ENCODE measurements at regions not wholly inside any gene's neighbourhood (a gene's known extent, or its start where the extent isn't known, plus 50 kb on each side); places are given as distances from the start of the nearest gene placed in this dataset.

DNA sequence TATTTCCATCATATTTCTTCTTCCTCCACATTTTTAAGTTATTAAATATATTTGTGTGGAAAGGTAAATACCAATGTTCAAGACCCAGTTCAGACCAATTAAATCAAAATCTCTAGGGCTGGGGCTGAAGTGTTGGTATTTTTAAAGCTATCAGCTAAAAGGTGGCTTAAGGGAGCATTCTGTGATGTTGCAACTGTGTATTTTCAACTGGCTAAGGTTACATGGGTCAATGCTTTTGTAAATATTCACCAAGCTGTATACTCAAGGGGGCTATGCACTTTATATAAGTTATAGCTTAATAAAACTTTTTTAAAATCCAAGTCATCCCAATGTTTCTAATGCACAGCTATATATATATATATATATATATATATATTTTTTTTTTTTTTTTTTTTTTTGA, 316.9 kb upstream of the GRM3 start:
- Histone ChIP-seq H3K4me3 (replicated peaks in 1 of 2; ENCODE audit: low read depth in 1 of 2, low read length in 2 of 2) (no peak overlapping the region), H3K4me2 (ENCODE audit: low read length) (no peak overlapping the region), H3K4me1 (ENCODE audit: control insufficient read depth in 1 of 2, insufficient read depth in 2 of 2, low read length in 2 of 2) (no peaks in the 10 kb centered on the region), H3K27ac (ENCODE audit: low read depth, low read length) (no peak overlapping the region), H4K20me1 (ENCODE audit: insufficient read depth) (no peaks in the 10 kb centered on the region), H2AFZ (ENCODE audit: low read depth, low read length, poor library complexity, severe bottlenecking) (no peak overlapping the region), H3K79me2 (ENCODE audit: insufficient read depth, low read length) (no peaks in the 10 kb centered on the region), H3K9me3 (ENCODE audit: control insufficient read depth in 1 of 2, insufficient read depth in 1 of 2, low read depth in 1 of 2, low read length in 2 of 2) (no peaks in the 10 kb centered on the region), H3K9me2 (ENCODE audit: insufficient read depth) (peaks cover 4% of the 10 kb centered on the region), H3K27me3 (ENCODE audit: insufficient read depth, low read length) (no peaks in the 10 kb centered on the region), H3K9ac (ENCODE audit: low read length) (no peak overlapping the region), H3K36me3 (ENCODE audit: control insufficient read depth in 1 of 2, insufficient read depth in 2 of 2, low read length in 2 of 2) (no peaks in the 10 kb centered on the region)
- intact Hi-C loops (cut with micrococcal nuclease) = loop anchor here (10.0 kb wide), 1 partner anchor 48 kb away; no protein-coding TSS in a partner anchor
- TF ChIP-seq CEBPB (IDR thresholded peaks at IDR 0.05; ENCODE audit: low read depth) (no peak), EGR1 (IDR thresholded peaks at IDR 0.05; ENCODE audit: low read depth) (no peak), YY1 (IDR thresholded peaks at IDR 0.05; ENCODE audit: extremely low read depth, insufficient replicate concordance, low read depth, low read length) (no peak), CBX3 (IDR thresholded peaks at IDR 0.05; ENCODE audit: low read depth) (no peak), SIN3A (IDR thresholded peaks at IDR 0.05; ENCODE audit: low read depth) (no peak), TCF7L2 (IDR thresholded peaks at IDR 0.05; ENCODE audit: borderline replicate concordance, extremely low read depth, insufficient read depth, insufficient read length) (no peak), ZNF274 (IDR thresholded peaks at IDR 0.05; ENCODE audit: low read depth, low read length) (no peak), ZFX (IDR thresholded peaks at IDR 0.05) (no peak), SP1 (IDR thresholded peaks at IDR 0.05; ENCODE audit: low read depth) (no peak), ELF1 (IDR thresholded peaks at IDR 0.05; ENCODE audit: borderline replicate concordance, low read depth) (no peak), EZH2 (IDR thresholded peaks at IDR 0.05) (no peak), JUND (IDR thresholded peaks at IDR 0.05) (no peak), SRF (IDR thresholded peaks at IDR 0.05; ENCODE audit: low read depth) (no peak), EZH2phosphoT487 (IDR thresholded peaks at IDR 0.05; ENCODE audit: borderline replicate concordance) (no peak)
- TF ChIP-seq, protein P1, sequence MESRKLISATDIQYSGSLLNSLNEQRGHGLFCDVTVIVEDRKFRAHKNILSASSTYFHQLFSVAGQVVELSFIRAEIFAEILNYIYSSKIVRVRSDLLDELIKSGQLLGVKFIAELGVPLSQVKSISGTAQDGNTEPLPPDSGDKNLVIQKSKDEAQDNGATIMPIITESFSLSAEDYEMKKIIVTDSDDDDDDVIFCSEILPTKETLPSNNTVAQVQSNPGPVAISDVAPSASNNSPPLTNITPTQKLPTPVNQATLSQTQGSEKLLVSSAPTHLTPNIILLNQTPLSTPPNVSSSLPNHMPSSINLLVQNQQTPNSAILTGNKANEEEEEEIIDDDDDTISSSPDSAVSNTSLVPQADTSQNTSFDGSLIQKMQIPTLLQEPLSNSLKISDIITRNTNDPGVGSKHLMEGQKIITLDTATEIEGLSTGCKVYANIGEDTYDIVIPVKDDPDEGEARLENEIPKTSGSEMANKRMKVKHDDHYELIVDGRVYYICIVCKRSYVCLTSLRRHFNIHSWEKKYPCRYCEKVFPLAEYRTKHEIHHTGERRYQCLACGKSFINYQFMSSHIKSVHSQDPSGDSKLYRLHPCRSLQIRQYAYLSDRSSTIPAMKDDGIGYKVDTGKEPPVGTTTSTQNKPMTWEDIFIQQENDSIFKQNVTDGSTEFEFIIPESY (IDR thresholded peaks at IDR 0.05; ENCODE audit: extremely low read depth, insufficient replicate concordance, low read length) = no peak
- TF ChIP-seq, protein P2, sequence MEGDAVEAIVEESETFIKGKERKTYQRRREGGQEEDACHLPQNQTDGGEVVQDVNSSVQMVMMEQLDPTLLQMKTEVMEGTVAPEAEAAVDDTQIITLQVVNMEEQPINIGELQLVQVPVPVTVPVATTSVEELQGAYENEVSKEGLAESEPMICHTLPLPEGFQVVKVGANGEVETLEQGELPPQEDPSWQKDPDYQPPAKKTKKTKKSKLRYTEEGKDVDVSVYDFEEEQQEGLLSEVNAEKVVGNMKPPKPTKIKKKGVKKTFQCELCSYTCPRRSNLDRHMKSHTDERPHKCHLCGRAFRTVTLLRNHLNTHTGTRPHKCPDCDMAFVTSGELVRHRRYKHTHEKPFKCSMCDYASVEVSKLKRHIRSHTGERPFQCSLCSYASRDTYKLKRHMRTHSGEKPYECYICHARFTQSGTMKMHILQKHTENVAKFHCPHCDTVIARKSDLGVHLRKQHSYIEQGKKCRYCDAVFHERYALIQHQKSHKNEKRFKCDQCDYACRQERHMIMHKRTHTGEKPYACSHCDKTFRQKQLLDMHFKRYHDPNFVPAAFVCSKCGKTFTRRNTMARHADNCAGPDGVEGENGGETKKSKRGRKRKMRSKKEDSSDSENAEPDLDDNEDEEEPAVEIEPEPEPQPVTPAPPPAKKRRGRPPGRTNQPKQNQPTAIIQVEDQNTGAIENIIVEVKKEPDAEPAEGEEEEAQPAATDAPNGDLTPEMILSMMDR (IDR thresholded peaks at IDR 0.05 in 2 of 3, conservative IDR thresholded peaks at IDR 0.05 in 1 of 3; ENCODE audit: borderline replicate concordance in 1 of 3, insufficient read depth in 1 of 3, low read depth in 2 of 3, low read length in 2 of 3) = no peak
- TF ChIP-seq, protein P3, sequence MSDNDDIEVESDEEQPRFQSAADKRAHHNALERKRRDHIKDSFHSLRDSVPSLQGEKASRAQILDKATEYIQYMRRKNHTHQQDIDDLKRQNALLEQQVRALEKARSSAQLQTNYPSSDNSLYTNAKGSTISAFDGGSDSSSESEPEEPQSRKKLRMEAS (IDR thresholded peaks at IDR 0.05) = no peak
- TF ChIP-seq, protein P4, sequence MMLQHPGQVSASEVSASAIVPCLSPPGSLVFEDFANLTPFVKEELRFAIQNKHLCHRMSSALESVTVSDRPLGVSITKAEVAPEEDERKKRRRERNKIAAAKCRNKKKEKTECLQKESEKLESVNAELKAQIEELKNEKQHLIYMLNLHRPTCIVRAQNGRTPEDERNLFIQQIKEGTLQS (IDR thresholded peaks at IDR 0.05) = no peak
- TF ChIP-seq, protein P5, sequence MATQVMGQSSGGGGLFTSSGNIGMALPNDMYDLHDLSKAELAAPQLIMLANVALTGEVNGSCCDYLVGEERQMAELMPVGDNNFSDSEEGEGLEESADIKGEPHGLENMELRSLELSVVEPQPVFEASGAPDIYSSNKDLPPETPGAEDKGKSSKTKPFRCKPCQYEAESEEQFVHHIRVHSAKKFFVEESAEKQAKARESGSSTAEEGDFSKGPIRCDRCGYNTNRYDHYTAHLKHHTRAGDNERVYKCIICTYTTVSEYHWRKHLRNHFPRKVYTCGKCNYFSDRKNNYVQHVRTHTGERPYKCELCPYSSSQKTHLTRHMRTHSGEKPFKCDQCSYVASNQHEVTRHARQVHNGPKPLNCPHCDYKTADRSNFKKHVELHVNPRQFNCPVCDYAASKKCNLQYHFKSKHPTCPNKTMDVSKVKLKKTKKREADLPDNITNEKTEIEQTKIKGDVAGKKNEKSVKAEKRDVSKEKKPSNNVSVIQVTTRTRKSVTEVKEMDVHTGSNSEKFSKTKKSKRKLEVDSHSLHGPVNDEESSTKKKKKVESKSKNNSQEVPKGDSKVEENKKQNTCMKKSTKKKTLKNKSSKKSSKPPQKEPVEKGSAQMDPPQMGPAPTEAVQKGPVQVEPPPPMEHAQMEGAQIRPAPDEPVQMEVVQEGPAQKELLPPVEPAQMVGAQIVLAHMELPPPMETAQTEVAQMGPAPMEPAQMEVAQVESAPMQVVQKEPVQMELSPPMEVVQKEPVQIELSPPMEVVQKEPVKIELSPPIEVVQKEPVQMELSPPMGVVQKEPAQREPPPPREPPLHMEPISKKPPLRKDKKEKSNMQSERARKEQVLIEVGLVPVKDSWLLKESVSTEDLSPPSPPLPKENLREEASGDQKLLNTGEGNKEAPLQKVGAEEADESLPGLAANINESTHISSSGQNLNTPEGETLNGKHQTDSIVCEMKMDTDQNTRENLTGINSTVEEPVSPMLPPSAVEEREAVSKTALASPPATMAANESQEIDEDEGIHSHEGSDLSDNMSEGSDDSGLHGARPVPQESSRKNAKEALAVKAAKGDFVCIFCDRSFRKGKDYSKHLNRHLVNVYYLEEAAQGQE (IDR thresholded peaks at IDR 0.05; ENCODE audit: low read depth) = no peak
- RAD21 ChIA-PET (ENCODE audit: low non-redundant PET in 1 of 2, low total read pairs in 2 of 2, uncharacterized antibody in 2 of 2, unreplicated experiment in 2 of 2) = no interaction called here
- no TSS peak for BruUV-seq (replicated peaks)
- POLR2A ChIA-PET = no interaction called here
- no peak for DNase-seq (ENCODE audit: low read depth, low spot score)
- CTCF ChIA-PET = no interaction called here
- ATAC-seq = no peak
